GM21360 (cell line): ENCODE measurements at regions not wholly inside any gene's neighbourhood (a gene's known extent, or its start where the extent isn't known, plus 50 kb on each side); places are given as distances from the start of the nearest gene placed in this dataset.

Experiments used
- ATAC-seq: cut with Tn5 transposase; IDR thresholded peaks from one replicate; pipeline ENCODE4 v1.9.1; 2021; ENCODE audit warnings: mild to moderate bottlenecking, moderate library complexity; ENCODE audit not compliant: unreplicated experiment

DNA sequence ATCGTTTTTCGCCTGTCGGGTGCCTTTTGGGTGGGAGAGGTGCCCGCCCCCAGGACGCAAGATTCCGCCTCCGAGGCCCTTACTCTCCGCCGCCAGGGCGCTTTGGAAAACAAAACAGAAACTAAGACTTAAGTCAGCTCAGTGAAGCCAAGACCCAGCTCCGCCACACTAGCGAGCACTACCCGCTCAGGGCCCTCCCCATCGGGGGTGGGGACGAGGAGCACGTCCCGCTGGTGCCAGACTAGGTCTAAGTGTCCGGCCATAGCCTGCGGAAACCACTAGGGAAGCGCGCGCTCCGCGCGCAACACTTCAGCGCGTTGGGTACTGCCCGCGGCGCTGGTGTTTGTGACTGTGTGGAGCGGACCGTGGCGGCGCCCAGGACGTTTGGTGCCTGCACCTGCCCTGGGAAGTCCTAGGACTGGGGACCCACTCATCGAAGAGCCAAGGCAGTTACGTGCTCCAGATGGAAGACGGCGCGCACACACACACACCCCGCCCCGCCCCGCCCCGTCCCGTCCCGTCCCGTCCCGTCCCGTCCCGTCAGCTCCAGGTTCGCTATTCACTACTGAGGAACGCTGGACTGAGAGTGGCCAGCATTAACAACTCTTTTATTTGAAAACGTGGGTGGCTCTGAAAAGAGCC, 57.6 kb upstream of the BOLA1 start:
- ATAC-seq, result peak; percentile 36

DNA sequence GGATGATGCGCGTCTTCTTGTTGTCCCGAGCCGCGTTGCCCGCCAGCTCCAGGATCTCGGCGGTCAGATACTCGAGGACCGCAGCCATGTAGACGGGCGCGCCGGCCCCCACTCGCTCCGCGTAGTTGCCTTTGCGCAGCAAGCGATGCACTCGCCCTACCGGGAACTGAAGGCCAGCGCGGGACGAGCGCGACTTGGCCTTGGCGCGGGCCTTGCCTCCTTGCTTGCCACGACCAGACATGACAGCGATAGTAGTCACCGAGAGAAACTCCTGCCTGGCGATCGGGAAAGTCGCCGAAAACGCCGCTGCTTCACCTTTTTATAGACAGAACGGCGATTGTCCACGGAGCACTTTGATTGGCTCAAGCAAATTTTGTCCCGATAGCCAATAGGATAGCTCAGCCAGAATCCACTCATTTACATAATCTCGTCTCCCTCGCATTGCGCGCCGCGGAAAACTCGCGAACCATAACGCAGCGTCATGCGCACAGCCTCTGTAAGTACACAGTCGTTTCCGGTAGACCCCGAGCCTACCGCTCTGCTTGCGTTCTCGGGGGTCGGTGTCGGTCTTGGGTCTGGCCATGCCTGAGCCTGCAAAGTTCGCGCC, 56.8 kb upstream of the BOLA1 start:
- ATAC-seq, result peak; percentile 41

DNA sequence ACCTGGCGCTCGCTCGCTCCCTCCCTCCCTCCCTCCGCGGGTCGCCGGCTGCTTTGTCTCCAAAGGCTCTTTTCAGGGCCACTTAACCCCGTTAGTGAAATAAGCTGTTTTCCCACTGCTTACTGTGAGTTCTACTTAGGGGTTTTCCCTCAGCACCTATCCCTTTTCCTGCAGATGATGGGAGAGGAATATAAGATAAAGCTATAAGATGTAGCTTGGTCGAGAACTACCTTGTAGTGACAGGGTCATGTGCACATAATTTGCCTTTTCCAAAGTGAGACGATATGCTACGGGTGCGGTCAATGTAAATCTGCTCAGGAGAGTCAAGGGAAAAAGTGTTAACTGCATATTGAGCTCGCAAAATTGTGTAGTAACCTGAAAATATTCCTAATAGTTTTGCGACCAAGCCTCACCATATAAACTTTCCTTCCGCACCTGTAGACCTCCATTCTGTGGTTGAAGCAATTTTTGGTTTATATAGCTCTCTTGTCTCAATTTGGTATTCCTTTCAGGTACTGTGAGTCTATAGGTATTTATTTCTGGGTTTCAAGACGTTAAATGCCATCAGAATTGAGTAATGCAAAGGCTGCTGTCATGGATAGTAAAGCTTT, 55.8 kb upstream of the BOLA1 start:
- ATAC-seq, result no peak

DNA sequence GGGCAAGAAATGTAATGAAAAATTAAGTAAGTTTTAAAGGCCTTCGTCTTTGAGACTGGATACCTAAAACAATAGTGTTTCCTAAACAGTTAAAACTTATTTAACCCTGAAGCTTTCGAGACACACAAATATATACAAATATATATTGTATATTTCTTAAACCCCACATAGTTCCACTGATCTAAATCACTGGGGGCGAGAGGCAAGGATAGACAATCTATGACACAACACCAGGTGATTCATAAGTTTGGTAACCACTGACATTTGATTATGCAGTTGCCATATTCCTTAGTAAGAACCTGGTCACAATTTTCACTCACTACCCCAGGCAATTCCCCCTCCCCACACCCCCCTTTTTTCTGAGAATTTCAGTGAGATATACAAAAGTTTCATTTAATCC, 55.3 kb upstream of the BOLA1 start:
- ATAC-seq, result no peak

DNA sequence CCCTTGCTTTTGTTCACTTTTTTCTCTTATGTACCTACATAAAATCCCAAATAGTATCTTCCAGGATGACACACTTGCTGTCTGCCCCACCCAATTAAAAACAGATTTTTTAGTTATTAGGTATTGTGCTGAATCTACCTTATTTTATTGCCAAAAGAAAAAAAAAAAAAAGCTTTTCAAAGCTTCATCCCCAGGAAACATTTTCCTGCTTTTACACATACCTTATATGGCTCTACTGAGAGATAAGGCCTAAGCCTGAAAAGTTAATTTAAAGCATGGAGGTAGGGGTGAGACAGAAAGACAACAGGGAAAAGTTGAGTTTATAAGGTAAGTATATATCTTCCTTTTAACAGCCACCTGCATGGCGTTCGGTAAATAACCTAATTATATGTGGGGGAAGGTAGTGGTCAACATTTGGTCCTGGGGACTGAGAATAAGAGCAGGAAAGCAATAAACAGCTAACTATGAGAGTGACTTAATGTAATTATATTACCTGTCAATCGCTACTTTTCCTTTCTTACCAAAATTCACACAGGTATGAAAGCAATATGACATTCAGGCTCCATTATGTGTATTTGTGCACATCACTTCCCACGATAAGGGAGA, 54.6 kb upstream of the BOLA1 start:
- no peak for ATAC-seq

DNA sequence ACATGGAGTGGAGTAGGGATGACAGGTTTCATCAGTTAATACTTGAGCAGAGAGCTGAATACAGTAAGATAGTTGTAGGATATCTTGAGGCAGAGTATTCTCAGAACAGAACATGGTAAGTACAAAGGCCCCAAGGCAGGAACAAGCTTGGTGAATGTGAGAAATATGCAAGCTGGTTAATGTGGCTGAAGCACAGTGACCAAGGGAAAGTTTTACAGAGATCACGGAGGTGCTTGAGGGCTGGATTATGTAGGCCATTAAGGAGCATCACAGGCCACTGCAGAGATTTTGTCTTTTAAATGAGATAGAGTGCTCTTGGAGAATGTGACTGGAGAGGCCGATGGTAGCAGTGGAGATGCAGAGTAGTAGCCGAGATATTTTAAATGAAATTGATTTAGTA, 54.0 kb upstream of the BOLA1 start:
- no peak for ATAC-seq

DNA sequence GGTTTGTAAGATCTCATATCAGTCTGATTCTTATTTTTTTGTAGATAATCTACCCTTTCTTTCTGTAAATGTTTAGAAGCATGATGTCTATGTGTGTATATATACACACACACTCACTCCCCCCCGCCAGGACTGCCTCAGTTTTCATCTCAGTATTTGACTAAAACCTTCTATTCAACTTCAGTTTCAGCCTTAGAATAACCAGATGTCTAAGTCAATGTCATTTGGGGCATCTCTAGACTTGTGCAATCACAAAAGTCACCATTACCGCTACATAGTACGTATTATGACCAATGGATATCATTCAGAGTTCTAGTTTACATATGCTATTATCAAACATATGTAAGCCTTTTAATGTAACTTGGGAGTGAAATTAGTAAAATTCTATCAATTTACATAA, 53.3 kb upstream of the BOLA1 start:
- no peak for ATAC-seq

DNA sequence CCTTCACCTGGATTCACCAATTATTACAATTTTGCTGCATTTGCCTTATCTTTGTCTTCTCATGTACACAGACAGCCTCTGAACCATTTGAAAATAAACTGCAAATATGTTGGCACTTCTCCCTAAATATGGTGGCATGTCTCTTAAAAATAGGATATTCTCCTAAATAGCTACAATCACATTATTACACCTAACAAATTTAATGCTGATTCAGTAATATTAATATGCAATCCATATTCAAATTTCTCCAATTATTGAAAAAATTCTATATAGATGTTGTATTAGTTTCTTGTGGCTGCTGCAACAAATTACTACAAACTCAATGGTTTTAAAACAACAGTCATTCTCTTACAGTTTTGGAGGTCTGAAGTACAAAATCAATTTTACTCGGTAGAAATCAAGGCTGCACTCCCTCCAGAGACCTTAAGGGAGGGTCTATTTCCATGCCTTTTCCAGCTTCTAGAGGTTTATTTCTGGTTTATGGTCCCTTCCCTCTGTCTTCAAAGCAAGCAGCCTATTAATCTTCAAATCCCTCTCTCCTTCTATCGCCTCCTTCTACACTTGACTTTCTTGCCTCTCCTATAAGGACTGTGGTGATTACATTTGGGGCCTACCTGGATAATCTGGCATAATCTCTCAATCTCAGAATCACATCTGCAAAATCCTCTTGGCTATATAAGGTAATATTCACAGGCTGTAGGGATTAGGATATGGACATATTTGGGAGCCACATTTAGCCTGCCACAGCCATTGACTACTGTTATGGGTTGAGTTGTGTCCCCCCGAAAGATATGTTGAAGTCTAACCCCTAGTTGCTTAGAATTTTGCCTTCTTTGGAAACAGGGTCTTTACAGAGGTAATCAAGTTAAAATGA, 52.5 kb upstream of the BOLA1 start:
- no peak for ATAC-seq

DNA sequence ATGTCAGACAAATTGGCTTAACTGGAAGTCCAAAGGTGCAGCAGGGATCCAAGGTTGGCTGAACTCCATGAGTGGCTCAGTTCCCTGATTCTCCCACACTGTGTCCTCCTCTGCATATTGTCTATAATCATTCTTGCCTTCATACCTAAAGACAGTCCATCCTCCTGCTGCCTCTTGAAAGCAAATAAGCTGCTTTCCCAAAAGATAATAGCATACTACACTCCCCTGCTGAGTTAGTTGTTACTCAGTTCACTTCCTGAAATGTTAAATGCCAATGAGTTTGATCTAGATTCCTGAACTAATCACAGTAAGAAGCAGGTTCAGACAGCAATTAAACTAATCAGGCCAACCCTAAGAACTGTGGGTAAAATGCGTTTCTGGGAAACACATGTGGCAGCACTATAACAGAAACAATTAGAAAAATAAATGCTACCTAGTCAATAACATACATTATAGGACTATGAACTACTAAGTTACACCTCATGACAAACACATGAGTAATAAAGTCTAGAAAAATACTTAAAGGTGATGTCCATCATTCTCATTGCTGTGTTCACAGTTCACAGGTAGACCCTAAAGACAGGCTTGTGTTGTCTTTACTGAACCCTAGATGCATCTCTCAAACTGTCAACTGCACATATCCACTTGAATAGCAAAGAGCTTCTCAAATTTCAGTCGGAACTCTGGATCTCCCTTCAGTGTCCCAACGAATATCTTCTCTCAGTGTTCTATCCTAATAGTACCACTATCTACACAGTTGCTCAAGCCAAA, 50.8 kb upstream of the BOLA1 start:
- no peak for ATAC-seq

DNA sequence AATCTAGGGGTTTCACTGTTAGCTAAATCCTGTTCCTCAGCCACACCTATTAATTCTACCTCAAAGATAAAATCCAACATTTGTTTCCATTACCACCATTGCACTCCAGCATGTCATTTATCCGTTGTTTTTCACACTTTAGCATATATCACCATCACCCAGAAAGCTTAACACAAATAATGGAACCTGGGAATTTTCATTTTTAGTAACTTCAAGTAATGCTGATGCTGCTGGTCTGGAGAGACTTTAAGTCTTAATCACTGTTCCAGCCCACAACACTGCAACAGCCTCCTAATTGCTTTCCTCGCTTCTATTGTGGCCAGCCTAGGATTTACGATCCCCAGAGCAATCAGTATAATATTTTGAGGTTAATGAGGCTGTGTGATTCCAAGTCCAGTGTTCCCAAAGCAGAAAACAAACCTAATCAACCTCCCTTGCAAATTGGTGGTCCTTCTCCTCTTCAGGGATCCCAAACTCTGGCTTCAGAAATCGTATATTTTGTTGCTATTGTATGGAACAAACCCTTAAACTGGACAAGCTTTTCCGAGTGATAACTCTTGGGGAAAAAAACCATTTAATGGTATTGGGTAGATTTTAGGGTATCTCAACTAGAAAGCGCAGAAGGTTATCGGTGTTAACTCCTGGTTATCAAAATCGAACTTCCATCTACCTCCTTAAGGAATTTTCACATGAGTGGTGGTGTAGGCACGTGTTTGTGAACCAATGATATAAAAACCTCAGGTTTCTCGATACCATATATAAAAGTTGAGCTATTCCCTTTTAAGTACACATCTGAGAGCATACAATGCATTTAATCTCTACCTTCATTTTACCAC, 50.0 kb upstream of the BOLA1 start:
- ATAC-seq, result no peak
